ENCODE measurements at regions not wholly inside any gene's neighbourhood (a gene's known extent, or its start where the extent isn't known, plus 50 kb on each side); places are given as distances from the start of the nearest gene placed in this dataset.

DNA sequence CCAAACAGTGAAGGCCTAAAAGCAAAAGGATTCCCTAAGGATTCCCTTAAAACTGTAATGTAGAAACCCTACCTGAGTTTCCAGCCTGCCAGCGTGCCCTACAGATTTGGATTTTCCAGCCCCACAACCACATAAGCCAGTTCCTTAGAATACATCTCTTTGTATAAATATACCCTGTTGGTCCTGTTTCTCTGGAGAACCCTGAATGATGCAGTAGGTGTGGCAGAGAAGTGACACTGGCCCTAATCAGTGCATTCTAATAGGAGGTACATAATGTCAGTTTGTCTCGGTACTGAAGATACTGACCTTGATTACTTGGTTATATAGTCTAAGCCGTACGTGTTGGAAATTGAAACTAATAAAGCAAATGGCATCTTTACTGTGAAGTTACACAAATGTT, 707.8 kb upstream of the SLC35B3 start:
- no peak for DNase-seq (ENCODE audit: low read depth, low spot score)
- Histone ChIP-seq H3K4me1 (ENCODE audit: control insufficient read depth, extremely low read depth, insufficient read depth, low read length) (no peaks in the 10 kb centered on the region), H3K9me1 (replicated peaks; ENCODE audit: control insufficient read depth, extremely low read depth, insufficient read depth, low read length) (no peaks in the 10 kb centered on the region), H3K27ac (ENCODE audit: insufficient read depth, low read depth, low read length) (no peak overlapping the region), H3K79me2 (ENCODE audit: control insufficient read depth, insufficient read depth, low read length) (no peaks in the 10 kb centered on the region), H3K4me3 (replicated peaks in 1 of 3; ENCODE audit: insufficient read depth in 1 of 3, low read depth in 1 of 3, low read length in 3 of 3) (no peak overlapping the region), H3K36me3 (ENCODE audit: control insufficient read depth in 2 of 2, extremely low read depth in 1 of 2, insufficient read depth in 2 of 2, low read length in 2 of 2) (no peaks in the 10 kb centered on the region), H3K4me2 (ENCODE audit: insufficient read depth, low read length) (no peak overlapping the region), H2AFZ (ENCODE audit: low read depth, low read length) (no peak overlapping the region), H3K27me3 (ENCODE audit: control insufficient read depth in 2 of 2, insufficient read depth in 2 of 2, low read length in 2 of 2) (no peaks in the 10 kb centered on the region), H4K20me1 (replicated peaks; ENCODE audit: control insufficient read depth, extremely low read depth, insufficient read depth, low read length) (no peaks in the 10 kb centered on the region), H3K9ac (replicated peaks; ENCODE audit: extremely low read depth, insufficient read depth, low read length) (no peak overlapping the region), H3K9me3 (replicated peaks; ENCODE audit: control insufficient read depth, insufficient read depth, low read length) (peaks cover 2% of the 10 kb centered on the region)
- intact Hi-C loops (cut with micrococcal nuclease) = no loop called here
- CTCF ChIA-PET = no interaction called here
- POLR2A ChIA-PET = no interaction called here
- dilution Hi-C loops (cut with MboI; ENCODE audit: extremely low pct_ligation_motif_present, low sequenced_read_pairs) = no loop called here
- BruUV-seq (replicated peaks) = no TSS peak
- FAIRE-seq = no peak
- TF ChIP-seq EZH2 (IDR thresholded peaks at IDR 0.05; ENCODE audit: borderline replicate concordance, low read depth, low read length, severe bottlenecking) = no peak
- TF ChIP-seq GATA2 (IDR thresholded peaks at IDR 0.05; ENCODE audit: insufficient read depth, insufficient read length, low read depth, low read length) = no peak
- TF ChIP-seq, protein P1, sequence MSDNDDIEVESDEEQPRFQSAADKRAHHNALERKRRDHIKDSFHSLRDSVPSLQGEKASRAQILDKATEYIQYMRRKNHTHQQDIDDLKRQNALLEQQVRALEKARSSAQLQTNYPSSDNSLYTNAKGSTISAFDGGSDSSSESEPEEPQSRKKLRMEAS (IDR thresholded peaks at IDR 0.05; ENCODE audit: insufficient read depth, insufficient read length) = no peak

- Histone ChIP-seq H3K79me2 (ENCODE audit: control insufficient read depth, insufficient read depth, low read length) (no peaks in the 10 kb centered on the region), H3K4me3 (replicated peaks in 1 of 3; ENCODE audit: insufficient read depth in 1 of 3, low read depth in 1 of 3, low read length in 3 of 3) (no peak overlapping the region), H3K4me1 (ENCODE audit: control insufficient read depth, extremely low read depth, insufficient read depth, low read length) (no peaks in the 10 kb centered on the region), H3K9ac (replicated peaks; ENCODE audit: extremely low read depth, insufficient read depth, low read length) (no peak overlapping the region), H3K27me3 (ENCODE audit: control insufficient read depth in 2 of 2, insufficient read depth in 2 of 2, low read length in 2 of 2) (no peaks in the 10 kb centered on the region), H3K9me1 (replicated peaks; ENCODE audit: control insufficient read depth, extremely low read depth, insufficient read depth, low read length) (no peaks in the 10 kb centered on the region), H3K27ac (ENCODE audit: insufficient read depth, low read depth, low read length) (no peak overlapping the region), H4K20me1 (replicated peaks; ENCODE audit: control insufficient read depth, extremely low read depth, insufficient read depth, low read length) (no peaks in the 10 kb centered on the region), H3K9me3 (replicated peaks; ENCODE audit: control insufficient read depth, insufficient read depth, low read length) (peaks cover 4% of the 10 kb centered on the region), H3K4me2 (ENCODE audit: insufficient read depth, low read length) (no peak overlapping the region), H2AFZ (ENCODE audit: low read depth, low read length) (no peak overlapping the region), H3K36me3 (ENCODE audit: control insufficient read depth in 2 of 2, extremely low read depth in 1 of 2, insufficient read depth in 2 of 2, low read length in 2 of 2) (no peaks in the 10 kb centered on the region)
- CTCF ChIA-PET = no interaction called here
- no peak for TF ChIP-seq POLR2A (IDR thresholded peaks at IDR 0.05; ENCODE audit: low read depth, low read length)
- TF ChIP-seq JUN (IDR thresholded peaks at IDR 0.05; ENCODE audit: borderline replicate concordance, insufficient read depth, insufficient read length, low read depth) = no peak
- TF ChIP-seq FOS (IDR thresholded peaks at IDR 0.05; ENCODE audit: borderline replicate concordance, insufficient read depth, low read length) = no peak
- TF ChIP-seq, protein P1 (IDR thresholded peaks at IDR 0.05; ENCODE audit: insufficient read depth, insufficient read length) = no peak
- TF ChIP-seq, protein P2, sequence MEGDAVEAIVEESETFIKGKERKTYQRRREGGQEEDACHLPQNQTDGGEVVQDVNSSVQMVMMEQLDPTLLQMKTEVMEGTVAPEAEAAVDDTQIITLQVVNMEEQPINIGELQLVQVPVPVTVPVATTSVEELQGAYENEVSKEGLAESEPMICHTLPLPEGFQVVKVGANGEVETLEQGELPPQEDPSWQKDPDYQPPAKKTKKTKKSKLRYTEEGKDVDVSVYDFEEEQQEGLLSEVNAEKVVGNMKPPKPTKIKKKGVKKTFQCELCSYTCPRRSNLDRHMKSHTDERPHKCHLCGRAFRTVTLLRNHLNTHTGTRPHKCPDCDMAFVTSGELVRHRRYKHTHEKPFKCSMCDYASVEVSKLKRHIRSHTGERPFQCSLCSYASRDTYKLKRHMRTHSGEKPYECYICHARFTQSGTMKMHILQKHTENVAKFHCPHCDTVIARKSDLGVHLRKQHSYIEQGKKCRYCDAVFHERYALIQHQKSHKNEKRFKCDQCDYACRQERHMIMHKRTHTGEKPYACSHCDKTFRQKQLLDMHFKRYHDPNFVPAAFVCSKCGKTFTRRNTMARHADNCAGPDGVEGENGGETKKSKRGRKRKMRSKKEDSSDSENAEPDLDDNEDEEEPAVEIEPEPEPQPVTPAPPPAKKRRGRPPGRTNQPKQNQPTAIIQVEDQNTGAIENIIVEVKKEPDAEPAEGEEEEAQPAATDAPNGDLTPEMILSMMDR (IDR thresholded peaks at IDR 0.05; ENCODE audit: extremely low read depth in 1 of 2, insufficient read depth in 1 of 2, low read depth in 1 of 2, low read length in 2 of 2) = no peak
- no peak for TF ChIP-seq GATA2 (IDR thresholded peaks at IDR 0.05; ENCODE audit: insufficient read depth, insufficient read length, low read depth, low read length)
- no peak for TF ChIP-seq POLR2AphosphoS5 (IDR thresholded peaks at IDR 0.05; ENCODE audit: insufficient read depth, low read depth, low read length)
- TF ChIP-seq MYC (IDR thresholded peaks at IDR 0.05; ENCODE audit: low read depth, low read length) = no peak
- TF ChIP-seq EZH2 (IDR thresholded peaks at IDR 0.05; ENCODE audit: borderline replicate concordance, low read depth, low read length, severe bottlenecking) = no peak
- FAIRE-seq (no peak), DNase-seq (ENCODE audit: low read depth, low spot score) (no peak)
- dilution Hi-C loops (cut with MboI; ENCODE audit: extremely low pct_ligation_motif_present, low sequenced_read_pairs) = no loop called here
- POLR2A ChIA-PET = no interaction called here
- no TSS peak for BruUV-seq (replicated peaks)
- intact Hi-C loops (cut with micrococcal nuclease) = no loop called here
Observed at GRCh38 chr6:9140951-9141460, 705.7 kb upstream of the SLC35B3 start.
